ENCODE measurements at regions not wholly inside any gene's neighbourhood (a gene's known extent, or its start where the extent isn't known, plus 50 kb on each side); places are given as distances from the start of the nearest gene placed in this dataset.
A peak's percentile ranks its signal among the peaks of the same experiment; 100 is the strongest.
"Not testable (repeated sequence)": the region's sequence is repeated elsewhere in the genome, so short reads cannot be mapped to it uniquely, and the experiment has no call there.

DNA sequence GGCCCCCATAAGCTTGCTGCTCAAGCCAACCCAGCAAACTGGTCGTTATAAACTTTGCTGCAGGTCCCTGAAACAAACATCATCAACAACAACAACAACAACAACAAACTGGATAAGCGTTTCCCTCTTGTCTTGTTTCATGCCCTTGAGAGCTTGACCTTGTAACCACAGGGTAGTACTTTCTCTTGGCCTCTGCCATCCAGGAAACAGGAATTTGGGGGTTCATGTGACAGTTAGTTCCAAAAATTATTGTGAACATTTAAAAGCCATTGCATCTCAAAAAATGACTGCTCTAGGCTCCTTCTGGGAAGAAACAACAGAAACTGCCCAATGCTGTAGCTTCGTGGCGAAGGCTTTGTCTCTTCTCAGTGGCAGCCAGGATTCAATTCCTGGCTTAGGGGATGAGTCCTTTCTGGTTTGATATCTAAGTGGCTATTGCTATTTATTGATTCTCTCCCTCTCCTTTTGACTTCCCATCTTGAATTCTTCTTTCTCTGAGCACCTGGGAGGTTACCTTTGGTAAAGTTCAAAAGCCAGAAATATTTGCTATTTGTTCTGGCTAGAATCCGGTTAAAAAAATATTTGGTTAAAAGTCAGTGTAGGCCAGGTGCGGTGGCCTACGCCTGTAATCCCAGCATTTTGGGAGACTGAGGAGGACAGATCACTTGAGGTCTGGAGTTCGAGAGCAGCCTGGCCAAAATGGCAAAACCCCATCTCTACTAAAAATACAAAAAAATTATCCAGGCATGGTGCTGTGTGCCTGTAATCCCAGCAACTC lies 52.0 kb upstream of the CPM start:
- 85% methylated on average over 8 of the region's 8 CpGs for WGBS
- Histone ChIP-seq H3K4me3 (no peak overlapping the region), H3K27me3 (replicated peaks; ENCODE audit: insufficient read depth) (no peaks in the 10 kb centered on the region), H3K9me3 (no peaks in the 10 kb centered on the region), H3K36me3 (no peaks in the 10 kb centered on the region), H3K27ac (no peak overlapping the region), H3K4me1 (replicated peaks) (no peaks in the 10 kb centered on the region)
- intact Hi-C loops (cut with DNase I) = no loop called here
- DNase-seq (ENCODE audit: low spot score) = no peak
- TF ChIP-seq POLR2AphosphoS5 (IDR thresholded peaks at IDR 0.05) = no peak
- TF ChIP-seq, protein P1, sequence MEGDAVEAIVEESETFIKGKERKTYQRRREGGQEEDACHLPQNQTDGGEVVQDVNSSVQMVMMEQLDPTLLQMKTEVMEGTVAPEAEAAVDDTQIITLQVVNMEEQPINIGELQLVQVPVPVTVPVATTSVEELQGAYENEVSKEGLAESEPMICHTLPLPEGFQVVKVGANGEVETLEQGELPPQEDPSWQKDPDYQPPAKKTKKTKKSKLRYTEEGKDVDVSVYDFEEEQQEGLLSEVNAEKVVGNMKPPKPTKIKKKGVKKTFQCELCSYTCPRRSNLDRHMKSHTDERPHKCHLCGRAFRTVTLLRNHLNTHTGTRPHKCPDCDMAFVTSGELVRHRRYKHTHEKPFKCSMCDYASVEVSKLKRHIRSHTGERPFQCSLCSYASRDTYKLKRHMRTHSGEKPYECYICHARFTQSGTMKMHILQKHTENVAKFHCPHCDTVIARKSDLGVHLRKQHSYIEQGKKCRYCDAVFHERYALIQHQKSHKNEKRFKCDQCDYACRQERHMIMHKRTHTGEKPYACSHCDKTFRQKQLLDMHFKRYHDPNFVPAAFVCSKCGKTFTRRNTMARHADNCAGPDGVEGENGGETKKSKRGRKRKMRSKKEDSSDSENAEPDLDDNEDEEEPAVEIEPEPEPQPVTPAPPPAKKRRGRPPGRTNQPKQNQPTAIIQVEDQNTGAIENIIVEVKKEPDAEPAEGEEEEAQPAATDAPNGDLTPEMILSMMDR (IDR thresholded peaks at IDR 0.05) = no peak
- TF ChIP-seq POLR2A (IDR thresholded peaks at IDR 0.05) = no peak

DNA sequence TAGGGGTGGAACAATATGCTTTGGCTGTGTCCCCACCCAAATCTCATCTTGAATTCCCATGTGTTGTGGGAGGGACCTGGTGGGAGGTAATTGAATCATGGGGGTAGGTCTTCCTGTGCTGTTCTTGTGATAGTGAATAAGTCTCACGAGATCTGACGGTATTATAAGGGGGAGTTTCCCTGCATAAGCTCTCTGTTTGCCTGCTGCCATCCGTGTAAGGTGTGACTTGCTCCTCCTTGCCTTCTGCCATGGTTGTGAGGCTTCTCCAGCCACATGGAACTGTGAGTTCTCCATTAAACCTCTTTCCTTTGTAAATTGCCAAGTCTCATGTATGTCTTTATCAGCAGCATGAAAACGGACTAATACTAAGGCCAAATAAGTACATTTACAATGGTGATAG lies 64.6 kb upstream of the CPM start:
- 90% methylated on average over 4 of the region's 4 CpGs for WGBS
- intact Hi-C loops (cut with DNase I); H3K27me3 ChIP-seq (replicated peaks; ENCODE audit: insufficient read depth); H3K36me3 ChIP-seq; DNase-seq (ENCODE audit: low spot score); H3K9me3 ChIP-seq; H3K4me3 ChIP-seq; H3K27ac ChIP-seq; H3K4me1 ChIP-seq (replicated peaks): not testable (repeated sequence)

DNA sequence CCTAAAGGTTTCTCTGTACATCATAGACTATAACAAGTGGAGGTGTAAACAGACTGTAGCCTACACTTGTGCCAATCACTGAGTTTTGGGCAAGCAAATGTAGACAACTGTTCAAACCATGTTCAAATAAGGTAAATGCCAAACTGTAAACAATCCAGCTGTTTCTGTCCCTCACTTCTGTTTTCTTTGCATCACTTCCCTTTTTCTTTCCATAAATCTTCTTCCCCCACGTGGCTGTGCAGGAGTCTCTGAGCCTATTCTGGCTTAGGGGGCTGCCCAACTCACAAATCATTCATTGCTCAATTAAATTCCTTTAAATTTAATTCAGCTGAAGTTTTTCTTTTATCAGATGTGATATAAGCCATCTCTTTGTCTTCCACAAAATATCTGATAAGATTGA lies 65.1 kb upstream of the CPM start:
- 69% methylated on average over 1 of the region's 1 CpG for WGBS
- Histone ChIP-seq H3K27ac (no peak overlapping the region), H3K36me3 (no peaks in the 10 kb centered on the region), H3K9me3 (no peaks in the 10 kb centered on the region), H3K27me3 (replicated peaks; ENCODE audit: insufficient read depth) (no peaks in the 10 kb centered on the region), H3K4me1 (replicated peaks) (no peaks in the 10 kb centered on the region), H3K4me3 (no peak overlapping the region)
- no peak for TF ChIP-seq POLR2A (IDR thresholded peaks at IDR 0.05)
- no peak for TF ChIP-seq POLR2AphosphoS5 (IDR thresholded peaks at IDR 0.05)
- TF ChIP-seq, protein P1 (IDR thresholded peaks at IDR 0.05) = no peak
- no peak for DNase-seq (ENCODE audit: low spot score)
- intact Hi-C loops (cut with DNase I) = no loop called here

DNA sequence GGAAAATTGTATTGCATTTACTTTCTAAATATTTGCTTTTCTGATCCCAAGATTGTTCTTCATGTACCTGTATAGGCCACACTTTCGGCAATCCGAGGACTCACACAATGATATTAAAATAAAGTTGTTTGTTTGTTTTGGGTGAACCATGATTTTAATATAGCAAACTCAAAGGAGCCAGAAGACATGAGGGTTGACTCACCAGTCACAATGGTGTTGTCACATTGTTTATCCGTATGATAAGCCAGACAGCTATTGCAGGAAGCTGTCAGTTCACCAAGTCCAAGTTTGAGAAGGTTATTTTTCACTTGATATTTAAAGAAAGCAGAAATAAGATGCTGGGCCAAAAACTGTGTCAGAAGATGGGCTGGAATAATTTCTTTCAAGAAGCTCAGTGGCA lies 67.1 kb upstream of the CPM start:
- 56% methylated on average over 3 of the region's 3 CpGs for WGBS
- TF ChIP-seq POLR2AphosphoS5 (IDR thresholded peaks at IDR 0.05) = peak; percentile 54
- TF ChIP-seq, protein P1 (IDR thresholded peaks at IDR 0.05) = no peak
- TF ChIP-seq POLR2A (IDR thresholded peaks at IDR 0.05) = no peak
- Histone ChIP-seq H3K36me3 (no peaks in the 10 kb centered on the region), H3K9me3 (no peaks in the 10 kb centered on the region), H3K4me1 (replicated peaks) (no peaks in the 10 kb centered on the region), H3K27ac (no peak overlapping the region), H3K27me3 (replicated peaks; ENCODE audit: insufficient read depth) (no peaks in the 10 kb centered on the region), H3K4me3 (no peak overlapping the region)
- intact Hi-C loops (cut with DNase I) = no loop called here
- DNase-seq (ENCODE audit: low spot score) = no peak

DNA sequence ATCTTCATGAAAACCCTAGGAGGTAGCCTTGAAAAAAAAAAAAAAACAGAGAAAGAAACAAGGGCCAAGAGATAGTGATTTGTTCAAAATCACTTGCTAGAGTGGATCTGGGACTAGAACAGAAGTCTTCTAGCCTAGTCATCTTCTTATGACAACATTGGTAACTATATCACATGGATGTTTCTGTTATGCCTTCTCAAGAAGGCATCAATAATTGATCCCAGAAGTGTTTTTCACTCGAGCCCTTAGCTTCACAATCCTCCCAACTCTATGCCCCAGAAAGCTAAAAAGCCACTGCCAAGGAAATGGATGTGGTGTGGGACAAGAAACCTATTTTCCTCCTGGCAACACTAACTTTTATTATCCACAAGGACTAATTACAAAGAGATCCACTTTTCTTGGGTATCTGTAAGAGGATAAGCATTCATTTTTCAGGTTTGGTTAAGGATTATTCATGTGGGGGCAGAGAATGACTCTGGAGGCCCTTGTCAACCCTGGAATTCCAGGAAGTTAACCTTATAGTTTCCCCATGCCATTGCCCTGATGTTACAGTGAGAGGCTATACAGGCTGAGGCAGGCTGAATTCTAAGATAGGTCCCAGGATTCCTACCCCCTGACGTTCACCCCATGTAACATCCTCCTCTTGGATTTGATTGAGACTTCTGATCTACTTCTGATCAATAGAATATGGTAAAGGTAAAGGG lies 67.7 kb upstream of the CPM start:
- Histone ChIP-seq H3K4me1 (replicated peaks) (no peaks in the 10 kb centered on the region), H3K36me3 (no peaks in the 10 kb centered on the region), H3K4me3 (no peak overlapping the region), H3K9me3 (no peaks in the 10 kb centered on the region), H3K27ac (no peak overlapping the region), H3K27me3 (replicated peaks; ENCODE audit: insufficient read depth) (no peaks in the 10 kb centered on the region)
- no peak for DNase-seq (ENCODE audit: low spot score)
- 84% methylated on average over 2 of the region's 2 CpGs for WGBS
- intact Hi-C loops (cut with DNase I) = no loop called here
- TF ChIP-seq POLR2A (IDR thresholded peaks at IDR 0.05) = no peak

DNA sequence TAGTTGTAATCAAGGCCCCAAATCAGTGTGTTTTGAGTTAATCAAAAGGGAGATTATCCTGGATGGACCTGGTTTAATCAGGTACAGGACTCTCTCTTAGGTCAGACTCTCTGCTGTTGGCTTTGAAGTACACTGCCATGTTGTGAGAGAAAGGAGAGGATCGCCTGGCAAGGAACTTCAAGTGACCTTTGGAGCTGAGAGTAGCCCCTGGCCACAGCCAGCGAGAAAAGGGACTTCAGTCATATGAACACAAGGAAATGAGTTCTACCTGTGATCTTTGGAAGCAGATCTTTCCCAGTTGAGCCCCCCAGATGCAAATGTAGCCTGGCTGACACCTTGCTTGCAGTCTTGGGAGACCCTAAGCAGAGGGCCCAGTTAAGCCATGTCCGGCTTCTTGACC lies 68.3 kb upstream of the CPM start:
- Histone ChIP-seq H3K4me1 (replicated peaks) (no peaks in the 10 kb centered on the region), H3K27me3 (replicated peaks; ENCODE audit: insufficient read depth) (no peaks in the 10 kb centered on the region), H3K36me3 (no peaks in the 10 kb centered on the region), H3K27ac (no peak overlapping the region), H3K4me3 (no peak overlapping the region), H3K9me3 (no peaks in the 10 kb centered on the region)
- intact Hi-C loops (cut with DNase I) = no loop called here
- DNase-seq (ENCODE audit: low spot score) = no peak
- 95% methylated on average over 3 of the region's 3 CpGs for WGBS
- TF ChIP-seq POLR2A (IDR thresholded peaks at IDR 0.05) (no peak), POLR2AphosphoS5 (IDR thresholded peaks at IDR 0.05) (no peak)
- TF ChIP-seq, protein P1 (IDR thresholded peaks at IDR 0.05) = no peak
